Lung (tissue), 11 donors: ENCODE measurements at regions not wholly inside any gene's neighbourhood (a gene's known extent, or its start where the extent isn't known, plus 50 kb on each side); places are given as distances from the start of the nearest gene placed in this dataset.

ENCODE experiments used
- ATAC-seq: fragments of 200-7000 bp; cut with Tn5 transposase; one replicate; pipeline ENCODE4 v1.9.1; 2020; ENCODE audit warnings: moderate number of reproducible peaks; ENCODE audit not compliant: insufficient read depth, low FRiP score
- DNase-seq, 3 donors: peaks; one replicate each; pipeline ENCODE4 v3.0.0-alpha.2; 2013 to 2017
- H3K27ac ChIP-seq, 2 donors: one replicate each; pipeline ENCODE4 v1.5.1; 2013; ENCODE audit warnings: mild to moderate bottlenecking in 2 of 2, moderate library complexity in 2 of 2, control low read depth in 1 of 2, inconsistent platforms in 1 of 2, low read depth in 1 of 2, low read length in 1 of 2
- H3K27me3 ChIP-seq, 3 donors: one replicate each; pipeline ENCODE4 v1.5.1; 2013; ENCODE audit warnings: low read length in 2 of 3; ENCODE audit not compliant: control insufficient read depth in 3 of 3, insufficient read depth in 3 of 3
- H3K36me3 ChIP-seq, 4 donors: one replicate each; pipeline ENCODE4 v1.5.1; 2013; ENCODE audit warnings: low read length in 4 of 4, mild to moderate bottlenecking in 1 of 4, moderate library complexity in 1 of 4; ENCODE audit not compliant: control insufficient read depth in 4 of 4, insufficient read depth in 4 of 4
- H3K4me1 ChIP-seq, 5 donors: one replicate each; pipeline ENCODE4 v1.5.1; 2013; ENCODE audit warnings: low read length in 5 of 5, mild to moderate bottlenecking in 2 of 5, moderate library complexity in 1 of 5; ENCODE audit not compliant: control insufficient read depth in 5 of 5, insufficient read depth in 5 of 5
- H3K4me3 ChIP-seq: one replicate; pipeline ENCODE4 v1.5.1; 2013; ENCODE audit warnings: mild to moderate bottlenecking, control low read depth, moderate library complexity
- H3K9ac ChIP-seq, 2 donors: one replicate each; pipeline ENCODE4 v1.5.1; 2013; ENCODE audit warnings: low read length in 2 of 2, control low read depth in 1 of 2; ENCODE audit not compliant: insufficient read depth in 1 of 2
- H3K9me3 ChIP-seq, 4 donors: one replicate each; pipeline ENCODE4 v1.5.1; 2013; ENCODE audit warnings: low read length in 3 of 4, mild to moderate bottlenecking in 1 of 4, moderate library complexity in 1 of 4; ENCODE audit not compliant: control insufficient read depth in 4 of 4, insufficient read depth in 3 of 4
- WGBS, 2 donors: extraction: QIAGEN DNeasy Blood & Tissue Kit; methylation state at CpG; one replicate each; pipeline ENCODE4 v1.1.7; 2013; 5-methylcytosine and 5-hydroxymethylcytosine counted together
- TF ChIP-seq, protein P1 (sequence below): IDR thresholded peaks from 2 replicates; pipeline ENCODE4 v1.5.1; 2012; ENCODE audit warnings: mild to moderate bottlenecking; ENCODE audit errors: control extremely low read depth, extremely low read depth
- donor health status: control.
- donor health status: control.
- donor health status: Bipolar disorder and iron deficiency.
- donor health status: healthy.
- donor health status: DM: yes; HTN: yes; CAD: no.

DNA sequence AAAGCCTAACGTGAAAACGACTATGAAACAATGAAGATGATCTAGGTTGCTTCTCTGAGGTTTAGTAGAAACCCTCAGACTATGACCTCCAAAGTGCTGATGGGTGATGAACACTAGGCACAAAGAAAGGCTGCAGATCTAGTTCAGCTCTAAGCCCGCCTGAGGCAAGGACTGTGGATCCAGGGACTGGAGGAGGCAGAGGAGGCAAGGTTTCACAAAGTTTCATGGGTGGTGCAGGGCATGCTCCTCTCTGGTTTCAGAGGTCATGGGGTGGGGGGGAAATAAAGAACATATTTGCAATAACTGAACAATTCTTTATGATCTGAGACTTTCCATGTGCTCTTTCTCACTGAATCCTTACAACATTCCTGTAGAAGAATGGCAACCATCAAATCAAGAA is 679.2 kb downstream of the NTRK3 start:
- H3K27me3 ChIP-seq, result no peaks in the 10 kb centered on the region
- peaks cover 0 to 2% (median 0%) of the 10 kb centered on the region in 5 donors for H3K4me1 ChIP-seq
- H3K27ac ChIP-seq, result no peak overlapping the region
- DNase-seq, result peak in 1 of 3 donors; percentile 12
- TF ChIP-seq, protein P1, sequence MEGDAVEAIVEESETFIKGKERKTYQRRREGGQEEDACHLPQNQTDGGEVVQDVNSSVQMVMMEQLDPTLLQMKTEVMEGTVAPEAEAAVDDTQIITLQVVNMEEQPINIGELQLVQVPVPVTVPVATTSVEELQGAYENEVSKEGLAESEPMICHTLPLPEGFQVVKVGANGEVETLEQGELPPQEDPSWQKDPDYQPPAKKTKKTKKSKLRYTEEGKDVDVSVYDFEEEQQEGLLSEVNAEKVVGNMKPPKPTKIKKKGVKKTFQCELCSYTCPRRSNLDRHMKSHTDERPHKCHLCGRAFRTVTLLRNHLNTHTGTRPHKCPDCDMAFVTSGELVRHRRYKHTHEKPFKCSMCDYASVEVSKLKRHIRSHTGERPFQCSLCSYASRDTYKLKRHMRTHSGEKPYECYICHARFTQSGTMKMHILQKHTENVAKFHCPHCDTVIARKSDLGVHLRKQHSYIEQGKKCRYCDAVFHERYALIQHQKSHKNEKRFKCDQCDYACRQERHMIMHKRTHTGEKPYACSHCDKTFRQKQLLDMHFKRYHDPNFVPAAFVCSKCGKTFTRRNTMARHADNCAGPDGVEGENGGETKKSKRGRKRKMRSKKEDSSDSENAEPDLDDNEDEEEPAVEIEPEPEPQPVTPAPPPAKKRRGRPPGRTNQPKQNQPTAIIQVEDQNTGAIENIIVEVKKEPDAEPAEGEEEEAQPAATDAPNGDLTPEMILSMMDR, result no peak
- no peak overlapping the region for H3K4me3 ChIP-seq
- 73 to 80% methylated on average over 3 of the region's 3 CpGs for WGBS, 2 donors
- H3K9ac ChIP-seq, result no peak overlapping the region
- ATAC-seq, result no peak
- no peaks in the 10 kb centered on the region for H3K9me3 ChIP-seq
- no peaks in the 10 kb centered on the region for H3K36me3 ChIP-seq

DNA sequence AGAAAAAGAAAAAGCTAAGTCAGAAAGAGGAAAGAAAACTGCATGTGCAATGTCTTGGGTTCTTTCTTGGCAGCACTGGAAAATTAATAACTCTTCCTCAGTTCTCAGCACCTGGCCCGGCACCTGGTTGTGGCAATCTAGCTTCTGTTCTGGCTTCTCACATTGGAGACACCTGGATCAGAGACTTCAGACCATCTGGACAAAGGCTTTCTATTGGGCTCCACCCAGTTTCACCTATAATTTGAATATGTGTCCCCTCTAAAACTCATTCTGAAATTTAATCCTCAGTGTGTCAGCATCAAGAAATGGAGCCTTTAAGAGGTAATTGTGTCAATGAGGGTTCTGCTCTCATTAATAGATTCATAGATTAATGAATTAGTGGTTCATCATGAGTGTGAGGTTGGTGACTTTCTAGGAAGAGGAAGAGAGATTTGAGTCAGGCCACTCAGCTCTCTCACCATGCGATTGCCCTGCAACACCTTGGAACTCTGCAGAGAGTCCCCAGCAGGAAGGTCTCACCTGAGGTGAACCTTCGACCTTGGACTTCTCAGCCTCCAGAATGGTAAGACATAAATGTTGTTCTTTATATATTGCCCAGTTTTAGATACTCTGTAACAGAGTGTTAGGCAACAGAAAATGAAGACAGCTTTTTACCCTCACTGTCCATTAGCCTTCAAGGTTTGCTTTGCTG is 679.9 kb downstream of the NTRK3 start:
- DNase-seq, result no peak

DNA sequence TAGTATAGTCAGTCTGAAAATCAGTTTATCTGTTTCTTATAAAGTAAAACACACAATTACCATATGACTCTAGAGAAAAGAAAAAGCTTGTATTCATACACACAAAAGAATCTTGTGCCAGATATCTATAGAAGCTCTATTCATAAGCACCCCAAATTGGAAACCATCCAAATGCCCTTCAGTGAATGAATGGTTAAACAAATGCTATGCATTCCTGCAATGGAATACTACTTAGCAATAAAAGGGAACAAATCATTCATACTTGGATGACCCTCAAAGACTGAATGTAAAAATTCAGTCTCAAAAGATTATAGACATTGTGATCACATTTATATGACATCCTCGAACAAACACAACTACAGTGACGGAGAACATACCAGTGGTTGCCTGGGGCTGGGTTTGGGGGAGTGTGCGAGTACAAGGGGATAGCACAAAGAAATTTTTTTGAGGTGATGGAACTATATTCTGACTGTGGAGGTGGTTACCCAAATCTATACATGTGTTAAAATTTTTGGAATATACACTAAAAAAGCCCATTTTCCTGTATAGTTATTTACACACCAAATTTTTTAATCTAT is 680.6 kb downstream of the NTRK3 start:
- Histone ChIP-seq H3K36me3 (no peaks in the 10 kb centered on the region), H3K4me3 (no peak overlapping the region), H3K9me3 (no peaks in the 10 kb centered on the region), H3K9ac (no peak overlapping the region), H3K27me3 (no peaks in the 10 kb centered on the region), H3K27ac (no peak overlapping the region), H3K4me1 (peaks cover 0 to 2% (median 0%) of the 10 kb centered on the region in 5 donors)
- TF ChIP-seq, protein P1, result no peak
- DNase-seq (no peak), ATAC-seq (no peak)
- 89 to 93% methylated on average over 3 of the region's 3 CpGs for WGBS, 2 donors

More for the DNA sequence above, 679.9 kb downstream of the NTRK3 start:
- TF ChIP-seq, protein P1, result no peak
- Histone ChIP-seq H3K27ac (no peak overlapping the region), H3K9ac (no peak overlapping the region), H3K4me1 (peaks cover 0 to 2% (median 0%) of the 10 kb centered on the region in 5 donors), H3K9me3 (no peaks in the 10 kb centered on the region), H3K27me3 (no peaks in the 10 kb centered on the region), H3K36me3 (no peaks in the 10 kb centered on the region), H3K4me3 (no peak overlapping the region)
- no peak for ATAC-seq
- 66 to 73% methylated on average over 3 of the region's 3 CpGs for WGBS, 2 donors

DNA sequence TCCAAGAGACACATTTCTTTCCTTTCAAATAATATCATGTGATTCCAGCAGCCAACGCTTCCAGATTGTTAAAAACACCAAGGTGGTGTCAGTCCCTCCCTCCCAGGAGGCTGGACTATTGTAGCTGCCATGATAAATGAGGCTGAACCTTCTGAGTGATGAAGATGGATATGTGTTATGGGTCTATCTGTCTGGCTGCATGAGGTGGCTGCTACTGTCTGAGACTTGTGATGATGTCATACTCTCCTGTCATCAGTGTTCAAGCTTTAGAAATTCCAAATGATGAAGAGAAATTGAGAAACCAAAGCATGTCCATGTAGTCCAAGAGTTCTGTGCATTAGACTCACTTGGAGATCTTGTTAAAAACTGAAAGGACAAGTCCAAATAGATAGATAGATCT is 683.0 kb downstream of the NTRK3 start:
- Histone ChIP-seq H3K27ac (no peak overlapping the region), H3K4me3 (no peak overlapping the region), H3K36me3 (no peaks in the 10 kb centered on the region), H3K27me3 (no peaks in the 10 kb centered on the region), H3K9me3 (no peaks in the 10 kb centered on the region), H3K4me1 (peaks cover 0 to 2% (median 0%) of the 10 kb centered on the region in 5 donors), H3K9ac (no peak overlapping the region)
- TF ChIP-seq, protein P1, result no peak
- DNase-seq, result no peak
- WGBS, 2 donors, result 74 to 84% methylated on average over 1 of the region's 1 CpG
- ATAC-seq, result no peak
